Gastroesophageal sphincter (tissue), 3 donors: ENCODE measurements at regions not wholly inside any gene's neighbourhood (a gene's known extent, or its start where the extent isn't known, plus 50 kb on each side); places are given as distances from the start of the nearest gene placed in this dataset.

Source experiments
- EP300 ChIP-seq: sonication (generic); formaldehyde crosslinking; IDR thresholded peaks from one replicate; pipeline ENCODE4 v1.6.1; 2017; ENCODE audit warnings: antibody characterized with exemption, mild to moderate bottlenecking
- POLR2AphosphoS5 ChIP-seq: sonication (generic); formaldehyde crosslinking; IDR thresholded peaks from one replicate; pipeline ENCODE4 v1.6.1; 2017; ENCODE audit warnings: antibody characterized with exemption
- TF ChIP-seq, protein P1 (sequence below), 4 experiments: fragments of 200-600 bp in 2 of 4; fragments of 450-650 bp in 2 of 4; sonication (generic) in 1 of 4; IDR thresholded peaks; one replicate each; pipeline ENCODE4 v1.5.1; 2017 to 2019; ENCODE audit warnings: antibody characterized with exemption in 4 of 4, mild to moderate bottlenecking in 2 of 4, moderate library complexity in 2 of 4

DNA sequence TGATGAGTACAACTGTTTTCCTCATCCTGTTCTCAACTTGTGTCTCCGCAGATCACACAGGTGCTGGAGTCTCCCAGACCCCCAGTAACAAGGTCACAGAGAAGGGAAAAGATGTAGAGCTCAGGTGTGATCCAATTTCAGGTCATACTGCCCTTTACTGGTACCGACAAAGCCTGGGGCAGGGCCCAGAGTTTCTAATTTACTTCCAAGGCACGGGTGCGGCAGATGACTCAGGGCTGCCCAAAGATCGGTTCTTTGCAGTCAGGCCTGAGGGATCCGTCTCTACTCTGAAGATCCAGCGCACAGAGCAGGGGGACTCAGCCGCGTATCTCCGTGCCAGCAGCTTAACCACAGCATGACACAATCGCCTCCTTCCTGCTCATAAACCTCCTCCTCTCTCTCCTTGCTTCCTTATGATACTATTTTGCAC is 126.7 kb upstream of the PRSS58 start:
- no peak for TF ChIP-seq EP300
- TF ChIP-seq, protein P1, sequence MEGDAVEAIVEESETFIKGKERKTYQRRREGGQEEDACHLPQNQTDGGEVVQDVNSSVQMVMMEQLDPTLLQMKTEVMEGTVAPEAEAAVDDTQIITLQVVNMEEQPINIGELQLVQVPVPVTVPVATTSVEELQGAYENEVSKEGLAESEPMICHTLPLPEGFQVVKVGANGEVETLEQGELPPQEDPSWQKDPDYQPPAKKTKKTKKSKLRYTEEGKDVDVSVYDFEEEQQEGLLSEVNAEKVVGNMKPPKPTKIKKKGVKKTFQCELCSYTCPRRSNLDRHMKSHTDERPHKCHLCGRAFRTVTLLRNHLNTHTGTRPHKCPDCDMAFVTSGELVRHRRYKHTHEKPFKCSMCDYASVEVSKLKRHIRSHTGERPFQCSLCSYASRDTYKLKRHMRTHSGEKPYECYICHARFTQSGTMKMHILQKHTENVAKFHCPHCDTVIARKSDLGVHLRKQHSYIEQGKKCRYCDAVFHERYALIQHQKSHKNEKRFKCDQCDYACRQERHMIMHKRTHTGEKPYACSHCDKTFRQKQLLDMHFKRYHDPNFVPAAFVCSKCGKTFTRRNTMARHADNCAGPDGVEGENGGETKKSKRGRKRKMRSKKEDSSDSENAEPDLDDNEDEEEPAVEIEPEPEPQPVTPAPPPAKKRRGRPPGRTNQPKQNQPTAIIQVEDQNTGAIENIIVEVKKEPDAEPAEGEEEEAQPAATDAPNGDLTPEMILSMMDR (IDR thresholded peaks at IDR 0.05), result no peak
- TF ChIP-seq POLR2AphosphoS5, result no peak
